Ramos (cell line): ENCODE measurements at regions not wholly inside any gene's neighbourhood (a gene's known extent, or its start where the extent isn't known, plus 50 kb on each side); places are given as distances from the start of the nearest gene placed in this dataset.

Experiments used
- in situ Hi-C: fragments of 300-500 bp; cut with MboI; formaldehyde crosslinking; loops from one replicate; pipeline ENCODE4 v1.14.3; 2022; ENCODE audit warnings: low sequenced_read_pairs; ENCODE audit not compliant: unreplicated experiment

- in situ Hi-C loops: no loop called here
These were observed 573.2 kb downstream of the DHX35 start for GRCh38 chr20:39535301-39535700.

GRCh38 chr20:39534846-39535245 is 572.7 kb downstream of the DHX35 start:
- in situ Hi-C loops: no loop called here

GRCh38 chr20:39533858-39534257 is 571.7 kb downstream of the DHX35 start:
- in situ Hi-C loops: no loop called here

GRCh38 chr20:39532205-39532604 is 570.1 kb downstream of the DHX35 start:
- in situ Hi-C loops: no loop called here

- in situ Hi-C loops: no loop called here
These were observed 566.3 kb downstream of the DHX35 start for GRCh38 chr20:39528436-39528835.

- in situ Hi-C loops: no loop called here
These were observed 562.3 kb downstream of the DHX35 start for GRCh38 chr20:39524371-39524911.

- in situ Hi-C loops: no loop called here
These were observed 561.3 kb downstream of the DHX35 start for GRCh38 chr20:39523405-39523804.

GRCh38 chr20:39518654-39519053 is 556.5 kb downstream of the DHX35 start:
- in situ Hi-C loops: no loop called here

GRCh38 chr20:39516964-39517363 is 554.8 kb downstream of the DHX35 start:
- in situ Hi-C loops: no loop called here

GRCh38 chr20:39504710-39505094 is 542.6 kb downstream of the DHX35 start:
- in situ Hi-C loops: no loop called here

GRCh38 chr20:39503902-39504709 is 542.0 kb downstream of the DHX35 start:
- in situ Hi-C loops: no loop called here

- in situ Hi-C loops: no loop called here
These were observed 530.2 kb downstream of the DHX35 start for GRCh38 chr20:39492223-39492797.

- in situ Hi-C loops: no loop called here
These were observed 529.6 kb downstream of the DHX35 start for GRCh38 chr20:39491711-39492110.

GRCh38 chr20:39489986-39490560 is 527.9 kb downstream of the DHX35 start:
- in situ Hi-C loops: no loop called here

- in situ Hi-C loops: no loop called here
These were observed 518.3 kb downstream of the DHX35 start for GRCh38 chr20:39480276-39481043.

- in situ Hi-C loops: no loop called here
These were observed 517.2 kb downstream of the DHX35 start for GRCh38 chr20:39479196-39479810.

- in situ Hi-C loops: no loop called here
These were observed 512.7 kb downstream of the DHX35 start for GRCh38 chr20:39474879-39475278.

- in situ Hi-C loops: no loop called here
These were observed 511.4 kb downstream of the DHX35 start for GRCh38 chr20:39473536-39473935.

- in situ Hi-C loops: no loop called here
These were observed 506.6 kb downstream of the DHX35 start for GRCh38 chr20:39468703-39469102.

GRCh38 chr20:39464238-39464637 is 502.1 kb downstream of the DHX35 start:
- in situ Hi-C loops: no loop called here
